SK-N-DZ (cell line): ENCODE measurements at regions not wholly inside any gene's neighbourhood (a gene's known extent, or its start where the extent isn't known, plus 50 kb on each side); places are given as distances from the start of the nearest gene placed in this dataset.
"Not testable (repeated sequence)": the region's sequence is repeated elsewhere in the genome, so short reads cannot be mapped to it uniquely, and the experiment has no call there.

ENCODE experiments used
- DNase-seq: peaks from one replicate; pipeline ENCODE4 v3.0.0-alpha.2; 2015; ENCODE audit warnings: low spot score

- no peak for DNase-seq
Observed at GRCh38 chr7:34332006-34332405, 326.0 kb upstream of the NPSR1 start.

- DNase-seq: no peak
Observed at GRCh38 chr7:34333184-34333583, 324.8 kb upstream of the NPSR1 start.

- DNase-seq: no peak
Observed at GRCh38 chr7:34333925-34334324, 324.1 kb upstream of the NPSR1 start.

GRCh38 chr7:34337163-34337562, 320.9 kb upstream of the NPSR1 start:
- DNase-seq: no peak

- DNase-seq: no peak
Observed at GRCh38 chr7:34338961-34339526, 319.0 kb upstream of the NPSR1 start.

GRCh38 chr7:34341326-34341725, 316.7 kb upstream of the NPSR1 start:
- no peak for DNase-seq

- no peak for DNase-seq
Observed at GRCh38 chr7:34342387-34342786, 315.6 kb upstream of the NPSR1 start.

- DNase-seq: no peak
Observed at GRCh38 chr7:34343667-34344066, 314.4 kb upstream of the NPSR1 start.

- DNase-seq: no peak
Observed at GRCh38 chr7:34354011-34354410, 304.0 kb upstream of the NPSR1 start.

- no peak for DNase-seq
Observed at GRCh38 chr7:34354899-34355298, 303.1 kb upstream of the NPSR1 start.

GRCh38 chr7:34357068-34357467, 300.9 kb upstream of the NPSR1 start:
- no peak for DNase-seq

GRCh38 chr7:34357946-34358345, 300.1 kb upstream of the NPSR1 start:
- DNase-seq: no peak

GRCh38 chr7:34358578-34358977, 299.4 kb upstream of the NPSR1 start:
- not testable (repeated sequence) for DNase-seq

GRCh38 chr7:34361663-34362250, 296.3 kb upstream of the NPSR1 start:
- no peak for DNase-seq

GRCh38 chr7:34362621-34363020, 295.4 kb upstream of the NPSR1 start:
- no peak for DNase-seq

- DNase-seq: no peak
Observed at GRCh38 chr7:34364130-34364529, 293.9 kb upstream of the NPSR1 start.

- DNase-seq: no peak
Observed at GRCh38 chr7:34365011-34365410, 293.0 kb upstream of the NPSR1 start.

- DNase-seq: no peak
Observed at GRCh38 chr7:34365611-34366010, 292.4 kb upstream of the NPSR1 start.

GRCh38 chr7:34371922-34372321, 286.1 kb upstream of the NPSR1 start:
- DNase-seq: no peak

GRCh38 chr7:34373940-34374339, 284.1 kb upstream of the NPSR1 start:
- DNase-seq: no peak

GRCh38 chr7:34382166-34382893, 275.7 kb upstream of the NPSR1 start:
- no peak for DNase-seq

GRCh38 chr7:34385384-34385783, 272.6 kb upstream of the NPSR1 start:
- DNase-seq: no peak
